ENCODE measurements at regions not wholly inside any gene's neighbourhood (a gene's known extent, or its start where the extent isn't known, plus 50 kb on each side); places are given as distances from the start of the nearest gene placed in this dataset.

DNA sequence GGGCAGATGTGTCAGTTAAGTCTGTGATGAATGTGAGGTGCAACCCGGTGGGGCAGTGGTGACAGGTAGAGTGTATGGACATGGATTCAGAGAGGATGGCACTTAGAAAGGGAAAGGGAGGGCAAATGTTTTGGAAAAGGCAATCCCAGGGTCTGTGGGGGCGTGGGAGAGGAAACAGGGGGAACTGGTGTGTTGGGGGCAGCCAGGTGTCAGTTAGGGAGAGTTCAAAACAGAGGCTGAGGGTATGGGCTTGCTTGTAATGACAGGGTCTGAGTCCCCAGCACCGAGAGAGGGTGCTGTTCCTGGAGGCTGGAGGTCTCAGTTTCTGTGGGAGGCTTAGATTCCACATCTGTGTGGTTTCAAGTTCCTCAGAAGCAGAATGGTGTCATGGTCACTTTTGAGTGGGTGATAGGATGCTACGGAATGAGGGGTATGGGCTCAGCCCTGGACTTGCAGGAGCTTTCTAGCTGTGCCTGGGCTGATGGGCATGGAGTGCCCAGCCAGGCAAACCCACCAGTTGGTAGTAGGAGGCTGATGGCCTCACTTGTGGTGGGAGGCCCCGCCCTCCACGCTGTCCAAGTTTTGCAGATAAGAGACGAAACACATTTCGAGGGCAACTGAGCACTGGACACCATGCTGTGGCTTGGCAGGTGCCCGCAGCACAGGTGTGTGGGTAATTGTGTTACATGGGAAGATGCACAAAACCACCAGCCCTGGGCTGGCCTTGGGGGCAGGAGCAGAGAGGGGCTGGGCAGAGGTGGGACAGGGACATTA, 209.4 kb downstream of the RPLP1 start:
- Histone ChIP-seq H3K36me3 (ENCODE audit: control insufficient read depth in 2 of 2, extremely low read depth in 1 of 2, insufficient read depth in 2 of 2, low read length in 2 of 2) (no peaks in the 10 kb centered on the region), H2AFZ (ENCODE audit: control insufficient read depth, low read length) (no peak overlapping the region), H3K9me1 (ENCODE audit: control insufficient read depth, extremely low read depth, insufficient read depth, low read length) (no peaks in the 10 kb centered on the region), H3K4me2 (ENCODE audit: control insufficient read depth, extremely low read depth, insufficient read depth, low read depth, low read length) (no peak overlapping the region), H3K9me3 (ENCODE audit: control insufficient read depth, low read depth, low read length) (no peaks in the 10 kb centered on the region), H3K27me3 (ENCODE audit: control insufficient read depth, extremely low read depth, insufficient read depth, low read length) (peaks cover 60% of the 10 kb centered on the region), H3K79me2 (ENCODE audit: control insufficient read depth, insufficient read depth, low read length) (no peaks in the 10 kb centered on the region), H3K4me1 (ENCODE audit: control insufficient read depth, extremely low read depth, insufficient read depth, low read length) (no peaks in the 10 kb centered on the region), H3K27ac (ENCODE audit: control insufficient read depth, insufficient read depth, low read length) (no peak overlapping the region), H4K20me1 (ENCODE audit: control insufficient read depth, extremely low read depth, insufficient read depth, low read length) (no peaks in the 10 kb centered on the region), H3K4me3 (ENCODE audit: control insufficient read depth in 2 of 3, extremely low read depth in 1 of 3, insufficient read depth in 2 of 3, low read depth in 1 of 3, low read length in 3 of 3) (no peak overlapping the region), H3K9ac (ENCODE audit: control insufficient read depth, extremely low read depth, insufficient read depth, low read length) (no peak overlapping the region)
- no peak for DNase-seq (ENCODE audit: low read depth, low spot score)
- dilution Hi-C loops (cut with MboI; ENCODE audit: extremely low pct_ligation_motif_present, low sequenced_read_pairs) = no loop called here
- TF ChIP-seq, protein P1, sequence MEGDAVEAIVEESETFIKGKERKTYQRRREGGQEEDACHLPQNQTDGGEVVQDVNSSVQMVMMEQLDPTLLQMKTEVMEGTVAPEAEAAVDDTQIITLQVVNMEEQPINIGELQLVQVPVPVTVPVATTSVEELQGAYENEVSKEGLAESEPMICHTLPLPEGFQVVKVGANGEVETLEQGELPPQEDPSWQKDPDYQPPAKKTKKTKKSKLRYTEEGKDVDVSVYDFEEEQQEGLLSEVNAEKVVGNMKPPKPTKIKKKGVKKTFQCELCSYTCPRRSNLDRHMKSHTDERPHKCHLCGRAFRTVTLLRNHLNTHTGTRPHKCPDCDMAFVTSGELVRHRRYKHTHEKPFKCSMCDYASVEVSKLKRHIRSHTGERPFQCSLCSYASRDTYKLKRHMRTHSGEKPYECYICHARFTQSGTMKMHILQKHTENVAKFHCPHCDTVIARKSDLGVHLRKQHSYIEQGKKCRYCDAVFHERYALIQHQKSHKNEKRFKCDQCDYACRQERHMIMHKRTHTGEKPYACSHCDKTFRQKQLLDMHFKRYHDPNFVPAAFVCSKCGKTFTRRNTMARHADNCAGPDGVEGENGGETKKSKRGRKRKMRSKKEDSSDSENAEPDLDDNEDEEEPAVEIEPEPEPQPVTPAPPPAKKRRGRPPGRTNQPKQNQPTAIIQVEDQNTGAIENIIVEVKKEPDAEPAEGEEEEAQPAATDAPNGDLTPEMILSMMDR (optimal IDR thresholded peaks at IDR 0.05 in 1 of 3, IDR thresholded peaks at IDR 0.05 in 1 of 3, conservative IDR thresholded peaks at IDR 0.05 in 1 of 3; ENCODE audit: extremely low read depth in 1 of 3, insufficient read depth in 2 of 3, low read length in 3 of 3) = no peak
- TF ChIP-seq EZH2 (IDR thresholded peaks at IDR 0.05; ENCODE audit: low read length) = no peak
- FAIRE-seq = no peak

DNA sequence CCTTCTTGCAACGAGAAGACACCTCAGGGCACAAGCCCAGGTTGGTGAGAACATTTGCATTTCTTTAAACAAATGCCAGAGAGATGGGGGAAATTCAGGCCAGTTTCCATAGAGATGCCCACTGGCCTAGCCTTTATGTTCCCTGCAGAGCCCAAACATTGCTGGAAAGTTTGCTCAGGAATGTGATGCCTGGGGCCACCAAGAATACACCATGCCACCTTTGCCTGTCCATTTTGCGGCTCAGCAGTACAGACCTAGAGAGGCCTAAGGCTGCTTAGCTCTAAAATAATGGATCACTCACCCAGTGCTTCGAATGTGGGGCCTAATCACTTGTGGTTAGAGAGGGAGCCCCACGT, 210.0 kb downstream of the RPLP1 start:
- Histone ChIP-seq H2AFZ (ENCODE audit: control insufficient read depth, low read length) (no peak overlapping the region), H3K4me2 (ENCODE audit: control insufficient read depth, extremely low read depth, insufficient read depth, low read depth, low read length) (no peak overlapping the region), H3K36me3 (ENCODE audit: control insufficient read depth in 2 of 2, extremely low read depth in 1 of 2, insufficient read depth in 2 of 2, low read length in 2 of 2) (no peaks in the 10 kb centered on the region), H3K9ac (ENCODE audit: control insufficient read depth, extremely low read depth, insufficient read depth, low read length) (no peak overlapping the region), H3K4me1 (ENCODE audit: control insufficient read depth, extremely low read depth, insufficient read depth, low read length) (no peaks in the 10 kb centered on the region), H3K27me3 (ENCODE audit: control insufficient read depth, extremely low read depth, insufficient read depth, low read length) (peaks cover 55% of the 10 kb centered on the region), H4K20me1 (ENCODE audit: control insufficient read depth, extremely low read depth, insufficient read depth, low read length) (no peaks in the 10 kb centered on the region), H3K27ac (ENCODE audit: control insufficient read depth, insufficient read depth, low read length) (no peak overlapping the region), H3K4me3 (ENCODE audit: control insufficient read depth in 2 of 3, extremely low read depth in 1 of 3, insufficient read depth in 2 of 3, low read depth in 1 of 3, low read length in 3 of 3) (no peak overlapping the region), H3K9me3 (ENCODE audit: control insufficient read depth, low read depth, low read length) (no peaks in the 10 kb centered on the region), H3K79me2 (ENCODE audit: control insufficient read depth, insufficient read depth, low read length) (no peaks in the 10 kb centered on the region), H3K9me1 (ENCODE audit: control insufficient read depth, extremely low read depth, insufficient read depth, low read length) (no peaks in the 10 kb centered on the region)
- FAIRE-seq (no peak), DNase-seq (ENCODE audit: low read depth, low spot score) (no peak)
- dilution Hi-C loops (cut with MboI; ENCODE audit: extremely low pct_ligation_motif_present, low sequenced_read_pairs) = no loop called here
- TF ChIP-seq EZH2 (IDR thresholded peaks at IDR 0.05; ENCODE audit: low read length) = no peak
- TF ChIP-seq, protein P1 (optimal IDR thresholded peaks at IDR 0.05 in 1 of 3, IDR thresholded peaks at IDR 0.05 in 1 of 3, conservative IDR thresholded peaks at IDR 0.05 in 1 of 3; ENCODE audit: extremely low read depth in 1 of 3, insufficient read depth in 2 of 3, low read length in 3 of 3) = no peak

Measured in keratinocyte (primary cell).